Mucosa of gallbladder (tissue), 1 donor: ENCODE measurements at regions not wholly inside any gene's neighbourhood (a gene's known extent, or its start where the extent isn't known, plus 50 kb on each side); places are given as distances from the start of the nearest gene placed in this dataset.

Experiments used
- DNase-seq: peaks from one replicate; pipeline ENCODE4 v3.0.0-alpha.2; 2020; ENCODE audit warnings: low spot score
- donor health status: DM: no; HTN: no; CAD: no.

DNA sequence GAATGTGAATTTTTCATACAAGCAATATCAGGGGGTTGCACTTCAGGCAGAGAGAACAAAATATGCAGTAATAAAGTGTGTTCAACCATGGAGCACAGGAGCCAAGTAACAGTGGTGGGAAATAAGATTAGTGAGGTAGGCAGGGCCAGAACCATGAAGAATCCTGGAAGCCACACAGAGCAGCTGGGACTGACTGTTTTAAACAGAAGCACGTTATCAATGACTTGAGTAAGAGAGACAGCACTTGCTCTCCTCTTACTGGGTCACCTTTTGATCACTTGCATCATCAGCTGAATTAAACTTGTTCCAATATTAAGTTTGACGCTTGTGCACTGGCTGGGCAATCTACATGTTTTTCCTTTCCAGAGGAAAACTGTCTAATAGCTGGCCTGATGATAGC is 238.5 kb downstream of the TBX18 start:
- no peak for DNase-seq

DNA sequence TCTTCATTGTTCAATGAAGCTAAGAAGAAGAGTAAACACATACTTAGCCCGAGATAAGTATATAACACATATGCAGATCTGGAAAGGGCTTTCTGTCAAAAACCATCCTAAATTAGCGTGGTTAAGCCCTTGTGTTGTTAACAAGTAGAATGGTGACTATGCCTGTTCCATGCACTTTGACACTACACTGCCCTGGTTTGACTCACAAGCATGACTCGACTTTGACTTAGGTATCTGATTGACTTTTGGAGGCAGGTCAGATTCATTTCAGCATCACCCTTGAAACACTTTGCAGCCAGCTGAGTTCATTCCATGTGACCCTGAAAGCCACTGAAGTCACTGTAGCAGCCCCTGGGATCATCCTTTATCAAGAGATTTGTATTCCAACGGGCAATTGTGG is 239.8 kb downstream of the TBX18 start:
- no peak for DNase-seq

DNA sequence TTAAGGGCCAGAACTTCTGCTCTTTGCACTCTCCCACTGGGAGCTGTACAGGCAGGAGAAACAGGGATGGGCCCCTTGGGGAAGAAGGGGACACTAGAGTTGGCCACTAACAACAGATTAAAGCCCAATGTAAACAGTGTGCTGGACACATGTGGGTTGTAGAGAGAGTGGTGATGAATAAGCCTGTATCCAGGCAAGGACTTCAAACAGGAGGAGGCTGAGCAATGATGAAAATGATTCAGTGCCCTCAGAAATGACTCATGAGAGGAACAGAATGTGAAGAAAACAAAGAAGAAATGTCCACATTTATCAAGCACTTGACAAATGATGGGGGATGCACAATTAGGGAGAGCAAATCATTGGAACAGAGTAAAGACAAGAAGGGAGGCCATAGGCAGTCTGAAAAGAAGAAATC is 242.3 kb downstream of the TBX18 start:
- DNase-seq: no peak

DNA sequence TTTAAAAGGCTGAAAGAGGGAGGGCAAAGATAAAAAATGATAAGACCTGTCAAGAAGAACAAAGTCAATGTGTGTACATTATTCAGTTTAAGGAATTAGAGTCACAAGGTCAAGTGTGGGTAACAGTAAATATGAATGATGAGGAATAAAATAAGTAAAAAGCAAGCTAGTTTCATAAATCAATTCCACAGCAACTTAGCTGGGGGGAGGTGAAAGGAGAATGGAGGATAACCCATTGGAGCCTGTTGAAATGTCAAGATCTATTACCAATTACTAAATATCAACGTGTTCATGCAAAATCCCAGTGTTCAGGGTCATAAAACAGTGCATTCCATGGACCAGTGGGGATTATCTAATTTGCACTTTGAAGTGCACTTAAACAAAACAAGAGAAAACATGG is 242.9 kb downstream of the TBX18 start:
- DNase-seq: no peak

DNA sequence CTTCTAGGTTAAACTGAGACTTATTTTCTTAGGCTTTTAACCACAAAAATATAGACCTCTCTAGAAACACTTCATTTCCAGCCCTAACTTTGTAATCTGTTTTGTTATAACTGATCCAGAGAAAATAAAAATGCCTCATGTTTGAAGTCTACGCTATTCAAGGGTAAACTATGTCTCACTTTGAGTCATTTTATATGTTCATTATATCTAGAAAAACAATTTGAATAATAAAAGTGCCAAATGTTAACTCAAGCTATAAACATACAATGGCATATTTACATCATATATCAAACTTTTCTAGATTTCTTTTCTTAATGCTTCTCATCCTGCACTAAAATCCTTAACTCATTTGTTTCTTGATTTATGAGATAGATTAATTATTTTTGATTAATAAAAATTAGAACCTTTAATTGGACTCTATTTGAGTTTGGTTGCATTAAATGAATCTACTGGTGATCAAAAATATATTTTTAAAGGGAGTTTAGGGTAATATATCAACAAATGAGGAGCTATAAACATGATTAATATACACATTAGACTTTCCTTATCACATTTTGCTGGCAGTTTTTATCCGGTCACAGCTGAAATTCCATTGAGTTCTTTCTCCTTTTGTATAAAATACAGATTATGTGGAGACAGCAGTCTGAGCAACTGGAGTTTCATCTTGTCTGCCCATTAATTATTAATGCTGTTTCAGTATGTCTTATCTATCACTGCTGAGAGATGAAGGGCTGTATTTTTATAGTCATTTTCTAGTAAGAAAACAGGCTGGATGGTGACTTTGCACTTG is 246.5 kb downstream of the TBX18 start:
- no peak for DNase-seq

DNA sequence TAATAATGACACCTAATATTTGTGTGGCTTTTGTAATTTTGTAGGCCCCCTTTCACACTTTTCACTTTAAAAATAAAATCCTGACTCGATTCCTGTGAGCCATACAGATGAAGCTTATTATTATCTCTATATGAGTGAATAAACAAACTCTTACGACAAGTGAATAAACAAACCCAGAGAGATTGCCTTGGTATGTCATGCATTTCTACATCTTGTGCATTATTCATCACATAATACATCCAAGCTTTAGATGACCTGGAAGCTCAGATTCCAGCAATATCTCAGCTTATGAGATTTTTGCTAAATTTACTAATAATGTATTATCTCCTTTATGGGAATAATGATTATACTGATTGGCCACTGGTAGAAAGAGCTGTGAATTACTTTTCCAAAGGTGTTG is 248.2 kb downstream of the TBX18 start:
- DNase-seq: no peak

DNA sequence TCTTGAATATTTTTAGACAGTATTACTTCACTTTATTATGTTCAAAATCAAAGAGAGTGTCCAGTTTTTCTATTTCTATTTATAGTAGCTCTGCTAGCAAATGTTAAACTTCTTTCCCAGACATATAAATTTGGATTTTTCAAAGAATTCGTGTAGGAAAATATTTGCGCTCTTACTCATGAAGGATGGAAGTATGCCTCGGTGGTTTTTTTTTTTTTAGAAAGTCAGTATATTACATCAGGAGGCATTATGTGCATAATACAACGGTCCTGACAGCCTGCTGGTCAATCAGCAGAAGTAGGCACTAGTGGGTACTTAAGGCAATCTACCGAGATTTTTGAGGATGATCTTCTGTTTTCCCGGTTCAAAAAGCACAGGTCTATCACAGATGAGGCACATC is 249.3 kb downstream of the TBX18 start:
- DNase-seq: no peak

DNA sequence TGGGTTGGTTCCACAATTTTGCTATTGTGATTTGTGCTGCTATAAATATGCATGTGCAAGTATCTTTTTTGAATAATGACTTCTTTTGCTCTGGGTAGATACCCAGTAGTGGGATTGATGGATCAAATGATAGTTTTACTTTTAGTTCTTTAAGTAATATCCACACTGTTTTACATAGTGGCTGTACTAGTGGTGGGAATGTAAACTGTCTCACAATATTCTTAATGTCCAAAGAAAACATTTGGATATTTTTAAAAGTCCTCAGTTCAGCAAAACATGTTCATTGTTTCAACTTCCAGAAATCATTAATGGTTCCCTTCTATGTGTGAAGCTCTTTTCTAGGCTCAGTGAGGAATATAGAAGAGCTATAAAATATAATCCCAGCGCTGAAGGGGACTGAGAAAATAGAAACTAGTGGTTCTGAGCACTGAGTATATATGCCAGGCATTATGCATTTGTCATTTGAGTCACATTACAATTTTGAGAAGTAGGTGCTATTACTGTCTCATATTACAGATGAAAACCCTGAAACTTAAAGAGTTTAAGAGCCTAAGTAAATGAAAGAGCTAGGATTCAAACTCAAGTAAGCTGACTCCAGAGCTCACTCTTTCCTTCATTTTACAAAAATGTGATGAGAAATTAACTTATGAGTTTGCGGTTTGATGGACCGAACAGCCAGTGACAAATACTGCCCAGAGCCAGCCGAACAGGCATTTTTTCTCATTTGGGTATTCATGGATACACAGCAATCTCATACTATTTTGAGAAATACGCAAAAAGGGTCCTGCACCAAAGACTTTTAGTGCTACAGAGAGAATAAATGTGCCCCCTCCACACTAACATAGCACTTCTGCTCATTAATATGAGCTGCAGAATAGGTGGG is 250.1 kb downstream of the TBX18 start:
- DNase-seq: no peak

DNA sequence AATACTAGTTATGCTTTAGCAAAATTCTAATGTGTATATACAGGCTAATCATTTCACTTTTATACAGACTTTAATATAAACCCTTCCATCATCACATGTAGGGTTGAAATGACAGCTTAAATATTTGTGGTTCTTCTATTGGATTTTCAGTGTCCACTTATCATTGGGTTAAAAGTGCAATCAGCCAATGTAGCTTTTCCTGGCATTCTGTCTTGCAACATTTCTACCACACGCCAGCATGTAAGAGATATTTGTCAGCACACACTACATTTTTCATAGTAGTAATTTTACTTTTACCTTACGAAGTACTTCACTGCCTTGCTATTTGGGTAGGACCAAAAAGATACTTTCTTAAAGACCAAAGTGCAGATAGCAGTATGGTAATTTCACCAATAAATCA is 252.0 kb downstream of the TBX18 start:
- no peak for DNase-seq

DNA sequence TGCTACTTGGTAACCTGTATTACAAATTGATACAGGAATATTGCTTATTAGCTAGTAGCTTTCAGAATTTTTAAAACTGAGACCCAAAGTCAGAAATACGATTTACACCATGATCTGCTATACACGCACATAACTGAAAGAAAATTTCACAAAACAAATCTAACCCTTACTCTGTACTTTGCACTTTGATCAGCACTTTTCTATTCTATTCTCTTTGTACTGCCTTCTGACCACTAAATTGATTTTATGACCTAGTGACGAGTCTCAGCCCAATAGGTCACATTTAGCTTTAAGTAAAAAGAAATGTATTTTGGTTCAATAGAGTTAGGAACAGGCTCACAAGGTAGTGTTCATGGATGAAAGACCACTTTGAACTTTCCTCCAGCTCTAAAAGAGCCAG is 252.5 kb downstream of the TBX18 start:
- no peak for DNase-seq

DNA sequence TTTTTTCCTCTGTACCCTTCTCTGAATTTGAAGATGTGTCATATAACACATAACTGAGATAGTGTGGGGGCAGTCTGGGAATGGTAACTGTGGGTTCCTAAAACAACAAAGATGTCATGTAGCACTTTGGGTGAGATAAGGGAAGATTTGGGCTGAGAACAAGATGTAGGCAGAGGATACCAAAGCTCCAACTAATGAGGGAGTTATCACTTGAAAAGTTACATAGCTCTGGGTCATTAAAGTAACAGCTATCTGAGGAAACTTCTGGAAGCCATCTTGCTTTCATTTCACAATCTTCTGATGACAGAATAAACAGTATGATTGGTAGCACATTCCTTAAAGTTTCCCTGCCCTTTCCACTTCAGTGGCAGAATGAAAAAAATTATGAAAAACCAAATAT is 255.4 kb downstream of the TBX18 start:
- DNase-seq: no peak

DNA sequence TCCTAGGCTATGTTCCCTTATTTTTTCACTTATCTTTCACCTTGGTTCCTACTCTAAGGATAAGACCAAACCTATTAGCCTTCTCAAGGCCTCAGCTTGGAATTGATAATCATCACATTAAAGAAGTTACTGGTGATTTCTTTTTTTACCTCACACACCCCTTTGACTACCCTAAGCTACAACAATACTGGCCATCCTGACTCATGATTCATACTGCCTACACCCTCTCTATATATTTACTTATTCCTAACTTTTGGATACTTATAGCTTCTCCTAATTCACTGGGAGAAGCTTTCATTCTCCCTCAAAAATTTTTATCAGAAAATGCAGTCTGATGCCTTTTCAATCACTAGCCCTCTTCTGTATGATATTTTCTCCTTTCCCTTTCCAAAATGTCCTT is 256.1 kb downstream of the TBX18 start:
- no peak for DNase-seq

DNA sequence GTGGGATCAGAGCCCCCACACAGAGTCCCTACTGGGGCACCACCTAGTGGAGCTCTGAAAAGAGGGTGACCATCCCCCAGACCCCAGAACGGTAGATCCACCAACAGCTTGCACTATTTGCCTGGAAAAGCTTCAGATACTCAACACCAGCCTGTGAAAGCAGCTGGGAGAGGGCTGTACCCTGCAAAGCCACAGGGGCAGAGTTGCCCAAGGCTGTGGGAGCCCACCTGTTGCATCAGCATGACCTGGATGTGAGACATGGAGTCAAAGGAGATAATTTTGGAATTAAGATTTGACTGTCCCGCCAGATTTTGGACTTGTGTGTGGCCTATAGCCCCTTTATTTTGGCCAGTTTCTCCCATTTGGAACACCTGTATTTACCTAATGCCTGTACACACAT is 260.4 kb downstream of the TBX18 start:
- DNase-seq: no peak

DNA sequence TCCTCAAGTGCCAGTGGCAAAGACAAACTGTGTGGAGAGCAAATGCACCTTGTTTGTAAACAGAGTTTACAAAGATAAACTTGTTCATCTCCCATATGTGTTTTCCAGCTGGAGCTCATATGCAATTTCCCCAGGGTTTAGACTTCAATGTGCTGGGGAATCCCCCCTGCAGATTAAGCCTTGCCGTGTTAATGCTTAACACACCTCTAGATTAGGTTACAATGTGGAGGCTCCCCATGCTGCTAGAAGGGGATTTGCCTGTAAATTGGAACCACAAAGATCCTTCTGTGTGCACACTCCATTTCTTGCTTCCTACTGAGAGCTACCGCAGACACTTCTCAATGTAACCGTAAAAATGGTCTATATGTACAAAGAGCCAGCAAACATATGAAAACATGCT is 263.1 kb downstream of the TBX18 start:
- DNase-seq: no peak

DNA sequence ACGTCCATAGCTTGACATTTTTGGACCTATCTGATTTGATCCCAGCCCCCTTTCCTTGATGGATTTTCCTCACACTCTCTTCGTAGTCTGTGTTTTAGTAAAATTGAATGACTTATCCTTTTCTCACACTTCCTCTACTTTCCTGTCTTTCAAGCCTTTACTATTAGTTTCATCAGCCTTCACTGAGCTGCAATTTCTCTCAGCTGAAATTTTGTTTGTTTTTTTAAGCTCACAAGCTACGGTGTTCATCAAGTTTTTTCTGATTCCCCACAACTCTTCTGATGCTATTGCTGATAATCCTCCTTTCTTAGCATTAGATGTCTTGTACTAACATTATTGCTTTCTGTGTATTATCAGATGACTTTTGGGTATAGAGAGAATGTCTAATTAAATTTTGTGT is 263.7 kb downstream of the TBX18 start:
- DNase-seq: no peak

DNA sequence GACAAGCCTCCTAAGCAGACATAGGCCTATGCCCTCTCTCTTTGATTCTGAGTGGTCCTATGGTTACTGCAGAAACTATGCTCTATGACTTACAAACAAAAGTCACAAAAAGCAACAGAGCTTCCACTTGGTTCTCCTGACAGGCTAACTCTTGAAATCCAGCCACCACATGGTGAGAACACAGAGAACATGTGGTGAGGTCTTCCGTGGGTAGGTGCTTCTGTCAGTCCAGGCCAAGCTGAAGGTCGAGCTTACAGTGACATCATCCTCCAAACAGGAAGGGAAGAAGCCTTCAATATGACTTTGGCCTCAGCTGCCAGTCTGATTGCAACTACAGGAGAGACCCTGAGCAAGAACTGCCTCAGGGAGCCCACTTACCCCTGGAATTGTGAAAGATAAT is 265.5 kb downstream of the TBX18 start:
- DNase-seq: no peak

DNA sequence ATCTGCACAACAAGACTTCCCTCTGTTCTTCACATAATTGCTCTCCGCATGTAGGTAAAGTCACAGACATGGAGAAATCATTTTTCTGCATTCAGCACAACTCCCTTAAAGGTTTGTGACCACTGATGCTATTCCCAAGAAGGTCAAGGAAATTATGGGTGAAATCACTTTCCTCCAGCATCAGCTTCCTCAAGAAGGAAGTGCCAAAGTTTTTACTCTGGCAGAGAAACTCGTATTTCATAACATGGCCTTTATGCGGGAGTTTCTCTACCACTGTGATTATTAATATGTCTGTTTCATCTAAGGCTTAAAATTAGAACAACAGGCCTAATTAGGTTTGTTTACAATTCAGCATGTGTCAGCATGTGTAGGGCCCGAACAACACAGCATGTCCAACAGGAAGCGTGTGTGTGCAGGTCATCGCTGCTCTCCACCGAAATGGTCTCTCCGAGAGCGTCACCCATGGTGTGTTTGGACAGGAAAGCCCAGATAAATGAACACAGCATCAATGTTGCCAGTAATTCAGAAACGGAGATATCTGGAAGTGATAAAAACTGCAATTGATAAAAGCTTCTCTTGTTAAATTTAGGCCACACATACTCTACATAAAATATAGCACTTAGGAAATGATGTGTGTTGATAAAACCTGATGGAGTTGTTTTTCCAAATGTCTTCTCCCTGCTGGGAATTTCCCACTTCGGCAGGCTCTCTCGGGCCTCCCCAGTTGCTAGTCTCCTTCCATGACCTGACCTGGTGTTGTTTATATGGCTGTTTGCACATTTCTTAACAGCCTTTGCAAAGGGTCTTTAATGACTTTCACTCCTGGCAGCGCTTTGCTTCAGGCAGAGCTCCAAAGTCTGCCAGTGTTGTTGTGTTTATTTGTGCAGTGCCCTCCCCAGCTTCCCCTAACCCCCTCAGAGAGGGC is 265.1 kb upstream of the CEP162 start:
- DNase-seq: no peak

DNA sequence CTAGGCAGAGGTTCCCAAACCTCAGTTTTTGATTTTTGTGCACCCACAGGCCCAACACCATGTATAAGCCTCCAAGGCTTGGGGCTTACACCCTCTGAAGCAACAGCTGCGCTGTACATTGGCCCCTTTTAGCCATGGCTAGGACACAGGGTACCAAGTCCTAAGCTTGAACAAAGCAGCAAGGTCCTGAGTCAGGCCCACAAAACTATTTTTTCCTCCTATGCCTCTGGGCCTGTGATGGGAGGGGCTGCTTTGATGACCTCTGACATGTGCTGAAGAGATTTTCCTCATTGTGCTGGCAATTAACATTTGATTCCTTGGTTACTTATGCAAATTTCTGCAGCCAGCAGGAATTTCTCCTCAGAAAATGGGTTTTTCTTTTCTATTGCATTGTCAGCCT is 262.2 kb upstream of the CEP162 start:
- no peak for DNase-seq

DNA sequence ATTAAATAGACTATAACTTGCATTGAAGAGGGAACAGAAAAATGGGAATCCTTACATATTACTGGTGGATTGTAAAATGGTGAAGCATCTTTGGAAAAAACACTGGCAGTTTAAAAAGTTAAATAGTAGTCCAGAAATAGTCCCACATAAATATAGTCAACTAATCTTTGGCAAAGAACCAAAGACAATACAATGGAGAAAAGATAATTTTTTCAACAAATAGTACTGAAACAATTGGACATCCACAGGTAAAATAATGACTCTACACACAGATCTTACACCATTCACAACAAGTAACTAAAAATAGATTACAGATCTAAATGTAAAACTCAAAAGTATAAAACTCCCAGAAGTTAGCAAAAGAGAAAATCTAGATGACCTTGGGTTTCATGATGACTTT is 259.1 kb upstream of the CEP162 start:
- no peak for DNase-seq

DNA sequence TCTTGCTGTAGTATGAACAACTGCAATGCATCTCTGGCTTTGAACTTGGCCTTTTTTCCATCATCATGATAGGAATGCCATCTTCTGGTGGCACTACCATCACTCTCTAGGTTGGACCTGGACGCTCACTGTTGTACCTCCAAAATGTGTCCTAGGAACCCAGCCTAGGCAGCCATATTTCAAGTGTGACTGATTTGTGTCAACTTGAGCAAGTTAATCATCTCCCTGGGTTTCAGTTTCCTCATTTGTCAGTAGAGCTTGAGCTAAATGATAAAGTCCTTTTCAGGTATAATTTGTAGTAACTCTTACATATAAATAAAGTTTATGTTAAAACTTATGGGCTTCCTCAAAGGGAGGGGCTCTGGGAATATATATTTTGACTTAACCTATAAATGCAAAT is 241.7 kb upstream of the CEP162 start:
- no peak for DNase-seq

DNA sequence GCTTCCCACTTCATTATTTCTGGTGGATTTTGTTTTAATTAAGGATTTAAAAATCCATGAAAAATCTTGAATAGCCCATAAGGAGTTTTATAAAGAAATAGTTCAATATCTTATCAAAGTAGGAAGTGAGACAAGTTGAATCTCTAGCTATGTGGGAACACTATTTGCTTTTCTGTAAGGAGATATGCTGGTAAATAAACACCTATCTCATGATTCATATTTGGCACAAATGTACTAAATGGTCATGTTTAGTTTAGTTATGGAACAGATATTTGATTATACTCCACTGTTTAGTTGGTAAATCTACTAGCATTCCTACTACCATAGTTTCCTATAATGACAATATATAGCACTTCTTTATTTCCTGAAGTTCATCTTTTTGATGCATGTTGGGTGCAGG is 239.9 kb upstream of the CEP162 start:
- DNase-seq: no peak

DNA sequence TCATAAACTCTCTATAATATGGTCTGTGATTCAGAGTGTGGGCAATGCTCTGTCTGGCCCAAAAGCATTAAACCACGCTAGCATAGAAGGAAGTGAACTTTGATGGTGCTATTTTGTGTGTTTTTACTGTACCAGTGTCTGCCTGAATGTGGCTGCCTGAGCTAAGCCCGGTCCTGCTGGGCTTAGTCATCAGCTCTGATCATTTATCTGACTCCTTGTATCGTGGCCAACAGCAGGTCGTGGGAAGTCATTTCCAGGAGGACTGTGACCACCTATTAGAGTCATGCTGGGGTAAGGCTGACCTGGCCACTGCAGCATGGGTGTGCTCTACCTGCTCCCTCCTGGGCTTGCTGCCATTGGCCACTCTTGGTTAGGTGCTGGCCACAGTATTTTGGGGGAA is 239.1 kb upstream of the CEP162 start:
- peak; percentile 82 for DNase-seq
